NCI-H146 treated with DMSO at 0.1 percent for 48 hours (cell line): ENCODE measurements at regions not wholly inside any gene's neighbourhood (a gene's known extent, or its start where the extent isn't known, plus 50 kb on each side); places are given as distances from the start of the nearest gene placed in this dataset.

ENCODE experiments used
- DNase-seq: peaks from one replicate; lab custom pipeline; 2025; ENCODE audit not compliant: unreplicated experiment; lab: John Stamatoyannopoulos, UW

DNA sequence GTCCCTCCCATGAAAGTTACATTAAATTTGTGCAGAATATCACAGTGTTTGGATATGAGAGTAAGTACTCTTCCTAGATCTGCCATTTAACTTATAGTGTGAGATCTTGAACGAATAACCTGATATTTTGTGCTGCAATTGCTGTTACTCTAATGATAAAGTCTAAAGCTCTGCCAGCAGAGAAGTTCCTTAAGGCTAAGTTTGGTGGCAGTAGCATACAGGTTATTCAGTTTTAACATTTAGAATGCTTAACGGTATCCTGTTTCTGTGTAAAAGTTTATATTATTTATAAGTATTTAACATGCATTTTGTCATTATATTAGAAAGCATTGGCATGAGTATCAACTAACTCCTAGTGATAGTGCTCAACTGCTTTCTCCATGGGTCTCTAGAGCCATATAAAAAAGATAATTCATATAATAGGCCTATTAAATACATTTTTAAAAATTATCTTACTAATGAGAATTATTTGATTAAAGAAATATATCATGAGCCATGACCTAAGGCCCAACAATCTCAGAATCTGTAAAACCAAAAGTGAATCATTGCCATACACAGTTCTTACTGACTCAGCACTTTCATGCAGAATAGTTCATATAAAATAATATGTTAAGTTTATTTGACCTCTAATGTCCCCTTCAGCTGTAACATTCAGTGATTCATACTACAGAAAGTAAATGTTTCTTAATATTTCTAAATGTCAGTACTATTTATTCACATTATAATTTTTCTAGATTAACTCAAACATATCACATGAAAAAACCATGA lies 1058.6 kb downstream of the TRHDE start:
- no peak for DNase-seq

GRCh38 chr12:73341559-73342247 lies 1069.5 kb downstream of the TRHDE start:
- DNase-seq, result no peak

- DNase-seq, result no peak
Measured at GRCh38 chr12:73342733-73343132, 1070.6 kb downstream of the TRHDE start.

DNA sequence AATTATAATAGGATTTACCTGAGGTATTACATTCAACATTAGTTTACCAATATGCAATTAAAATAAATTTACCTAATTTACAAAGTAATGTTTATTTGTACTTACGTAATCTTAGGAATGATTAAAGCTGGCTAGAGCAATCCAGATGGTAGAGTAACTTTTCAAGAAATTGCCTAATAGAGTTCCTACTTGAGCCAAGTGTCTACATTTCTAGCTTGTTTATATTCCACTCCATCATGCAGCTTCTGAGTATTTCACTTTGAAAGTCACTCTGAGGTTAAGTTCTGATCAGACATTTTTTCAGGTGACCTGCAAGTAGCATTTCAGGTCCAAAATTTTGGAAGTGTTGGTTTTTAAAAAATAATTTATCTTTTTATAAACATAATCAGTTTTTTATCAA lies 1080.7 kb downstream of the TRHDE start:
- no peak for DNase-seq

DNA sequence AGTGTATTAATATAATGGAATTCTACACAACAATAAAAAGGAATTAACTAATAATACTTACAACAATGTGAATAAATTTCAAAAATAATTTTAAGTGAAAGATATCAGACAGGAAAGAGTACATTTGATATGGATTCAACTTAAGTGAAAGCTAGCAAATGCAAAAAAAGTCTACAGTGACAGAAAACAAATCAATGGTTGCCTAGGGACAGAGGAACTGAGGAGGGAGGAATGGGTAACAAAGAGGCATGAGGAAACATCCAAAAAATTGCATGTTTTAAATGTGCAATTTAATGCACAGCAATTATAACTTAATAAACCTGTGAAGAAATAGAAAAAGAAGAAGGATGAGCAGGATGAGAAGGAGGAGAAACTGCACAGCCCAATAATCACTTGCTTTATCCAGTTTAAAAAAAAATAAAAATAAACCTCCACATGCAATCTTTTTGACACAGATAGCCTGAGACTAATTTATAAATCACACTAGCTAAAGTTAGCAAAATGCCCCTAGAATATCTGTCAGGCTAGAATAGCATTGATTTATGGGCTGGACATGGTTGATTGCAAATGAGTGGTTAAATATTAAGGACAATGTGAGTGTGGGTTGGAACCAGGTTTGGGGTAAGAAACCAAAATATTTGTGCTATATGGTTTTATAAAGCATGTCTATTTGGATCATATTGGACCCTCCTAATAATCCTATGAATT lies 1089.1 kb downstream of the TRHDE start:
- no peak for DNase-seq

DNA sequence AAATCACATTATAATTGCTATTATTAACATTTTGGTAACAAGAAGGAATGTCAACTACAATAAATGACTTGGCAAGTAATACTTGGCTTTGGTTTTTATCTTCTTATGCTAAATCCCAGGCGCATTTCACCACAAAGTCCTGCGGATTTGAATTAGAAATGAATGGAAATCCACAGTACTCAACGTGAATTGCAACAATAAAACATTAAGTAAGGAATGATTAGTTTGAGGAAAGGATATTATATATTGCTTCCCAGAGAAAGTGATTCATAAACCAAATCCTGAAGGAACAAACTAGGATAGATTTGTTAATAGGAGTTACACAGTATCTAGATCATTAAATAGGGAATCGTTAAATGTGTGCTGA lies 1089.7 kb downstream of the TRHDE start:
- DNase-seq, result no peak

DNA sequence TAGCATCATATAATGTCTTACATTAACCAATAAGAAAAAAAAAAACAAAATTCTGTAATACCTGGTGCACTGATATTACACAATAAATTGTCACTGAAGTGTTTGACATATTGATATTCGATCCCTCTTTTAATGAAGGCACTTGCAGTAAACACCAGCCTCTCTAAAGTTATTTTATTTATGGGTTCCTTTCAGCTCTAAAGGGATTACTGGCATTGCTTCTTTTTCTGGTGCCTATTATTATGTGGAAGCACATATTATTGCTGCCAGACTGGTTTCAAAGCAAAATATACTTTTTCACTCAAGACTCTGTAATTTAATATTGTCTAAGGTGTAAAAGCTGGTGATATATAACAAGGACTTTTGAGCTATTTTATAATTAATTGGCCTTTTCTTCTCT lies 1090.5 kb downstream of the TRHDE start:
- no peak for DNase-seq

DNA sequence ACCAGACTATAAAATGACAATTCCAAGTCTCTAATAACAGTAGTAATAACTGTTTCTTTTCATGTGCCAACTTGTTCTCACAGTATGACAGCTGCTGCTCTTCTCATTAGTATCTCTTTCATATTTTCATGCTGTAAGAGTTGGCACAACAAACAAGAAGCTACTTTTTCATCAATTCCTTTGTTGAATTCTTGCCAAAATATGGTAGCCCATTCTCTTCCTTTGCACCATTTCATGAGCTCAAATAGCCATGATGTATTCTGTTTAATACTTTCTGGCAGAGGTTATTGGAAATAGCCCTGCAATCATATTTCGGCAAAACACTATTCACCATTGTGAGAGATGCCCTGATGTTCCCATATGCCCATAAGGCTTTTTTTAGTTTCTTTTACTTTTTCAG lies 1100.7 kb downstream of the TRHDE start:
- no peak for DNase-seq

GRCh38 chr12:73374360-73374759 lies 1102.2 kb downstream of the TRHDE start:
- no peak for DNase-seq

- no peak for DNase-seq
Measured at GRCh38 chr12:73383584-73384222, 1111.5 kb downstream of the TRHDE start.

- no peak for DNase-seq
Measured at GRCh38 chr12:73384592-73384991, 1112.4 kb downstream of the TRHDE start.

DNA sequence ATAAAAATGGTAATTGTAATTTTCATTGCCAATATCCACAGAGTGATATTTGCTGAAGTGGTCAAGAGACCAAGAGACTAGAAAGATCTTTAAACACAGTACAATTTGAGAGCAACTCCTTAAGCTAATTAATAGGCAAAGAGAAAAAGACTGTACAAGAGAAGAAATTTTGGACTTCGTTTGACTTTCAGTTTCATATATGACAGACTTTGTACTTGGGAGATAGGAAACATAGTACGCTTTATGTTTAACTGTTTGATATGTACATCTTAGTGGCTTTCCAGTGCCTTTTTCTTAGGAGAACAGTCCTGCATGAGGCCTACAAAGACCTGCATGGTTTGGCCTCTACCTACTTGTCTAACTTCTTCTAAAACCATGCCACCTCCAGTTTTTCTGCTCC lies 1118.1 kb downstream of the TRHDE start:
- DNase-seq, result no peak

DNA sequence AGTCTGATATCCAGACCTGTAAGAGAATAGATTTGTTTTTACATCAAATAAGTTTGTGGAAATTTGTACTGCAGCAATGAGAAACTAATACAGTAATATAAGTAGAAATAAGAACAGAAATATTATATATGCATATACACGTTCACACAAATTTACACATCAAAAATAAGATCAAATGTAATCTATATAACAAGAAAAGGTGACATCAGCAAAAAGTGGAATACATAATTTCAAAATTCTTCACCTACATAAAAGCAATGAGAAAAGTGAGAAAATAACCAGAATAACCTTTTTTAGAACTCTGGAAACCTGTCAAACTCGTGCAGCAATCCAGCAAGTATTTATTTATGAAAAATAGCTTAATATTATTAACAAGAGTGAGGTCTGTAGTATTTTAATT lies 1124.6 kb upstream of the ATXN7L3B start:
- DNase-seq, result no peak

DNA sequence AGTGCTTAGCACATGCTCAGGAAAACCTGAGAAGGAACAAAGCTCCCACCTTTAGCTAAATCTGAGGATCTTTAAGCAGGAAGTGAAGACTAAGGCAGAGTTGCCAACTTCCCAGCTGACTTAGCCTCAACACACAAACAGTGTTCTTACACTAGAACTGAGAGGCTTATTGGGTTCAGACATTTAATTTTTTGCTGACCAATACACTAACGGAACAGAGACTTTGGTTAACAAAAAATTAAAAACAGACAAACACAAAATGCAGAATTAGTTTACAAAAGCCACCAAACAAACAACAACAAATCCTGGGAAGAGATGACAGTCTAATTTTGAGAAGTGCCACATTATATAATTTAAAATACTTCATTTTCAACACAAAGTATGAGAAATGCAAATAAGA lies 1123.7 kb upstream of the ATXN7L3B start:
- DNase-seq, result no peak

- DNase-seq, result no peak
Measured at GRCh38 chr12:73414926-73415325, 1122.7 kb upstream of the ATXN7L3B start.

DNA sequence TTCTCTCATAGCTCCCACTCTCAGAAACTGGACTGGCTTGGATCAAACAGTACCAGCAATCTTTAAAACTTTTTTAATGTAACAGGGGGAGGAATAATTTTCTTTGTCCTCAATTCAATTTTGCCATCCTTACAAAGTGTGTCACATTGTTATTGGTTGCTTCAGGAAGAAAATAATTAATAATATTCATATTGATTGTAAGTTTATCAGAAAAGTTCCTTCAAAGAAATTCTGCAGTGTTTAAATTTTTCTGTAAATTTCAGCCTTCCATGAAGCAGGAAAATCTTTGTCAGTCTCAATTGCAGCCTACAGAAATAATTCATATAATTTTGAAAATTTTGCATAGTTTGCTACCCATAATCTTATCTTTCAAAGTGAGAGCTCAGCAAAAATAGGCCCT lies 1119.1 kb upstream of the ATXN7L3B start:
- no peak for DNase-seq

GRCh38 chr12:73421832-73422231 lies 1115.8 kb upstream of the ATXN7L3B start:
- DNase-seq, result no peak

GRCh38 chr12:73424484-73424883 lies 1113.2 kb upstream of the ATXN7L3B start:
- DNase-seq, result no peak

DNA sequence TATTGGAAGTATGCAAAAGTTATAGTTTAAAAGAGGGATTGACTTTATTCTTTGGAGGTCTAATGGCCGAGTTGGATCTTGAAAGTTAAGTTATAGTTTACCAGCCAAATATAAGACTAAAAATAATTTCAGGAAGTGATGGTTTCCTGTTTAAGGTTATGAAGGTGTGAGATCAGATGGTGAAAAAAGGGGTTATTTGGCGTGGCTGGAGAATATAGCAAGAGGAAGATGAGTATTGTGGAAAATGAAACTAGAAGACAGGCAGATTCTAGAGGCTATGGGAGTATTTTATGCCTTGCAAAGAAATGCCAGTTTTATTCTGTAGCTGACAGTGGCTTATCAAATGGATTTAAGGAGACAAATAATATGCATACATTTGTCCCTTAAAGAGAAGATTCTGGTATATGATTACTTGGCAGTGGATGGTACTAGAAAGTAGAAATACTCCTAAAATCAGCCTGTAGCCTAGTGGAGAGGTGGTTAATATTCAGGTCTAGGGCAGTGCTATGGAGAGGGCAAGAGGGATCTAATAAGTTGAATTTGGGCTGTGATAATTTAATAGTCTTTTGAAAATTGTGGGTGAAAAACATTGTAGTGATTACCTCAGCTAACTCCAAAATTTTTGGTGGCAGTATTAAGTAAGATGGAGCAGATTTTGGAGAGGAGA lies 1091.8 kb upstream of the ATXN7L3B start:
- no peak for DNase-seq

DNA sequence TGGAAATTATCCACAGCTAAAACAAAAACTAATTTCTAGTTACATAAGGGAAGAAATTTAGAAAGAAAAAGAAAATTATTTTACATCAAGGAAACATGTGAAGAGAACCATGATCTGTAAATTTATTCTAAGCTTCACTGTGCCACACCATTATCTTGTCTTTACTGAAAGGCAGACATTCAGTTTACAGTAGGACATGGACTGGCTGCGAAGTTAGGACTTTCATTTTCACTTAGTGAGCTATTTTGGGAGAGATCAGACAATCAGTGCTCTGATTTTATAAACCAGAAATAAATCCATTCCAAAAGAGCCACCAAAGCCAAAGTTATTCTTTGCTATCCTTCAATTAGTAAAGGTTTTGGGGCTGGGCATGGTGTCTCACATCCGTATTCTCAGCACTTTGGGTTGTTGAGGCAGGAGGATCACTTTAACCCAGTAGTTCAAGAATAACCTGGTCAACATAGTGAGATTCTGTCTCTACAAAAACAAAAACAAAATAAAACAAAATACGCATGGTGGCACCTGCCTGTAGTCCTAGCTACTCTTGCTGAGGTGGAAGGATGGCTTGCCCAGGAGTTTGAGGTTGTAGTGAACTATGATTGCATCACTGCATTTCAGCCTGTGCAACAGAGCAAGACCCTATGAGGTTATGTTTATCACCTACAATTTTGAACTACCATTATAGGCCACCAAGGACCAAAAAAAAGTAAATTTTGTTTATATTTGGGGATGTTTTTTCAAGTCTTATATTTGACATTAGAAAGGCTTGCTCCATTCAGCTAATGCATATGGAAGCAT lies 1084.8 kb upstream of the ATXN7L3B start:
- no peak for DNase-seq
